SK-N-SH treated with all-trans-retinoic acid at 6 μM for 48 hours (cell line): ENCODE measurements at regions not wholly inside any gene's neighbourhood (a gene's known extent, or its start where the extent isn't known, plus 50 kb on each side); places are given as distances from the start of the nearest gene placed in this dataset.

Source experiments
- ATAC-seq: fragments of 200-7000 bp; cut with Tn5 transposase; 3 replicates; pipeline ENCODE4 v1.9.1; 2020; ENCODE audit warnings: mild to moderate bottlenecking, moderate library complexity
- ARNTL ChIP-seq: fragments of 450-650 bp; formaldehyde crosslinking; IDR thresholded peaks from 2 replicates; pipeline ENCODE4 v1.5.0; 2020; ENCODE audit warnings: low read depth, mild to moderate bottlenecking, moderate library complexity, borderline replicate concordance
- BACH2 ChIP-seq: fragments of 250-450 bp; sonication (Bioruptor Pico); IDR thresholded peaks from 2 replicates; pipeline ENCODE4 v1.9.0; 2021; ENCODE audit warnings: mild to moderate bottlenecking, borderline replicate concordance
- CSDC2 ChIP-seq: fragments of 250-450 bp; sonication (Bioruptor Pico); IDR thresholded peaks from 2 replicates; pipeline ENCODE4 v1.5.0; 2020; ENCODE audit warnings: mild to moderate bottlenecking, moderate library complexity
- ESRRG ChIP-seq: fragments of 250-450 bp; sonication (Bioruptor Pico); IDR thresholded peaks from 2 replicates; pipeline ENCODE4 v1.6.1; 2021; ENCODE audit warnings: mild to moderate bottlenecking
- GLIS3 ChIP-seq: fragments of 250-450 bp; sonication (Bioruptor Pico); IDR thresholded peaks from 2 replicates; pipeline ENCODE4 v1.5.0; 2020; ENCODE audit warnings: mild to moderate bottlenecking, moderate library complexity
- ISL1 ChIP-seq: fragments of 250-450 bp; sonication (Bioruptor Pico); IDR thresholded peaks from 2 replicates; pipeline ENCODE4 v2.1.2; 2022; ENCODE audit warnings: mild to moderate bottlenecking, moderate library complexity
- OSR1 ChIP-seq: fragments of 250-450 bp; sonication (Bioruptor Pico); IDR thresholded peaks from 2 replicates; pipeline ENCODE4 v1.8.0; 2022; ENCODE audit warnings: moderate library complexity, mild to moderate bottlenecking, inconsistent platforms
- PPARA ChIP-seq: fragments of 250-450 bp; sonication (Bioruptor Pico); IDR thresholded peaks from 2 replicates; pipeline ENCODE4 v1.5.0; 2020; ENCODE audit warnings: mild to moderate bottlenecking, borderline replicate concordance
- TCF4 ChIP-seq: fragments of 250-450 bp; sonication (Bioruptor Pico); IDR thresholded peaks from 2 replicates; pipeline ENCODE4 v1.8.0; 2021; ENCODE audit warnings: mild to moderate bottlenecking, moderate library complexity, borderline replicate concordance
- TOX ChIP-seq: fragments of 250-450 bp; sonication (Bioruptor Pico); IDR thresholded peaks from 2 replicates; pipeline ENCODE4 v1.8.0; 2021; ENCODE audit warnings: mild to moderate bottlenecking, moderate library complexity, borderline replicate concordance
- ZC3H10 ChIP-seq: fragments of 250-450 bp; sonication (Bioruptor Pico); IDR thresholded peaks from 2 replicates; pipeline ENCODE4 v1.5.1; 2021; ENCODE audit warnings: mild to moderate bottlenecking, moderate library complexity
- ZFP3 ChIP-seq: fragments of 250-450 bp; sonication (Bioruptor Pico); IDR thresholded peaks from 2 replicates; pipeline ENCODE4 v1.5.0; 2020; ENCODE audit warnings: mild to moderate bottlenecking, moderate library complexity
- ZFP30 ChIP-seq: fragments of 450-650 bp; formaldehyde crosslinking; IDR thresholded peaks from 2 replicates; pipeline ENCODE4 v1.5.0; 2022; ENCODE audit warnings: mild to moderate bottlenecking, moderate library complexity
- ZNF565 ChIP-seq: fragments of 450-650 bp; formaldehyde crosslinking; conservative IDR thresholded peaks from 2 replicates; pipeline ENCODE4 v1.5.0; 2020; ENCODE audit warnings: low read depth, mild to moderate bottlenecking, moderate library complexity
- ZNF70 ChIP-seq: fragments of 450-650 bp; formaldehyde crosslinking; IDR thresholded peaks from 2 replicates; pipeline ENCODE4 v1.5.0; 2020; ENCODE audit warnings: mild to moderate bottlenecking, moderate library complexity
- ZNF8 ChIP-seq: fragments of 450-650 bp; formaldehyde crosslinking; IDR thresholded peaks from 2 replicates; pipeline ENCODE4 v1.5.0; 2020; ENCODE audit warnings: mild to moderate bottlenecking, moderate library complexity
- TF ChIP-seq, protein P1 (sequence below): fragments of 250-450 bp; sonication (Bioruptor Pico); IDR thresholded peaks from 2 replicates; pipeline ENCODE4 v1.8.0; 2020; ENCODE audit warnings: mild to moderate bottlenecking, moderate library complexity, borderline replicate concordance
- TF ChIP-seq, protein P2 (sequence below): fragments of 250-450 bp; sonication (Bioruptor Pico); IDR thresholded peaks from 2 replicates; pipeline ENCODE4 v1.5.1; 2020; ENCODE audit warnings: low read depth, mild to moderate bottlenecking, moderate library complexity
- TF ChIP-seq, protein P3 (sequence below): fragments of 250-450 bp; sonication (Bioruptor Pico); IDR thresholded peaks from 2 replicates; pipeline ENCODE4 v1.5.1; 2021; ENCODE audit warnings: mild to moderate bottlenecking, moderate library complexity
- TF ChIP-seq, protein P4 (sequence below): fragments of 250-450 bp; sonication (Bioruptor Pico); IDR thresholded peaks from 2 replicates; pipeline ENCODE4 v1.5.0; 2020; ENCODE audit warnings: mild to moderate bottlenecking, moderate library complexity

DNA sequence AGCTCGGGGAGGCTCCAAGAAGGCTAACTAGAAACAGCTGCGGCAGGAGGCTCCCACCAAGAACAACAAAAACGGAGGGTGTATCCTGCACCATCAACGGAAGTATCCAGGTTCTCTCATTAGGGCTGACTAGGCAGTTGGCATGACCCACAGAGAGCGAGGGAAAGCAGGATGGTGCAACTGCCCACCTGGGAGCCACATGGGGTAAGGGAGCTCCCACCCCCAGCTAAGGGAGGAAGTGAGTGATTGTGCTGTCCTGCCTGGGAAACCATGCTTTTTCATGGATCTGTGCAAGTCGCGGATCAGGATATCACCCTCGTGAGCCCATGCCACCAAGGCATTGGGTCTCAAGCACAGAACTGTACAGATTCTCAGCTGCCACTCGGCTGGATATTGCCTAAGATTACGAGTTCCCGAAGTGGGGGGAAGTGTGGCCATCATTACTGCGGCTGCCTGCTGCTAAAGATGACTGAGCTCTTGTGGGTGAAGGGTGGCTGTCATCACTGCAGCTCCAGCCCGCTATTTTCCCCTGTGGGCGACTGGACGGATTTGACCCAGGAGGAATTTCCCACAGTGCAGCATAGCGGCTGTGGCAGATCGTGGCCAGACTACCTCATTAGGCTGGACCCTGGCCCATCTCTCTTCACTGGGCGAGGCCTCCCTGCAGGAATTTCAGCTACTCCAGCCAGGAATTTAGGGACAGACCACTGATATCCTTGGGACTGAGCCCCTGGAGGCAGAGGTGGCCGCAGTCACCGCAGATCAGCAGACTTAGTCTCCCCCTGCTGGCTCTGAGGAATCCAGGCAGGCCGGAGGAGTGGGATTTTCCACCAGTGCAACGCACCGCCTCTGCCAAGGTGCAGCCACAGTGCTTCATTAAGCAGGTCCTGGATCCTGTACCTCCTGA is 515.7 kb downstream of the FRK start:
- TF ChIP-seq TOX (no peak), ZNF565 (CRISPR knock-in tag) (no peak), ZC3H10 (CRISPR knock-in tag) (no peak), ARNTL (CRISPR knock-in tag) (no peak), ZFP3 (CRISPR knock-in tag) (no peak), OSR1 (no peak), PPARA (CRISPR knock-in tag) (no peak), ZFP30 (CRISPR knock-in tag) (no peak), TCF4 (CRISPR knock-in tag) (no peak), CSDC2 (no peak)
- TF ChIP-seq, protein P1, sequence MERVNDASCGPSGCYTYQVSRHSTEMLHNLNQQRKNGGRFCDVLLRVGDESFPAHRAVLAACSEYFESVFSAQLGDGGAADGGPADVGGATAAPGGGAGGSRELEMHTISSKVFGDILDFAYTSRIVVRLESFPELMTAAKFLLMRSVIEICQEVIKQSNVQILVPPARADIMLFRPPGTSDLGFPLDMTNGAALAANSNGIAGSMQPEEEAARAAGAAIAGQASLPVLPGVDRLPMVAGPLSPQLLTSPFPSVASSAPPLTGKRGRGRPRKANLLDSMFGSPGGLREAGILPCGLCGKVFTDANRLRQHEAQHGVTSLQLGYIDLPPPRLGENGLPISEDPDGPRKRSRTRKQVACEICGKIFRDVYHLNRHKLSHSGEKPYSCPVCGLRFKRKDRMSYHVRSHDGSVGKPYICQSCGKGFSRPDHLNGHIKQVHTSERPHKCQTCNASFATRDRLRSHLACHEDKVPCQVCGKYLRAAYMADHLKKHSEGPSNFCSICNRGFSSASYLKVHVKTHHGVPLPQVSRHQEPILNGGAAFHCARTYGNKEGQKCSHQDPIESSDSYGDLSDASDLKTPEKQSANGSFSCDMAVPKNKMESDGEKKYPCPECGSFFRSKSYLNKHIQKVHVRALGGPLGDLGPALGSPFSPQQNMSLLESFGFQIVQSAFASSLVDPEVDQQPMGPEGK (CRISPR knock-in tag) = no peak
- TF ChIP-seq, protein P2, sequence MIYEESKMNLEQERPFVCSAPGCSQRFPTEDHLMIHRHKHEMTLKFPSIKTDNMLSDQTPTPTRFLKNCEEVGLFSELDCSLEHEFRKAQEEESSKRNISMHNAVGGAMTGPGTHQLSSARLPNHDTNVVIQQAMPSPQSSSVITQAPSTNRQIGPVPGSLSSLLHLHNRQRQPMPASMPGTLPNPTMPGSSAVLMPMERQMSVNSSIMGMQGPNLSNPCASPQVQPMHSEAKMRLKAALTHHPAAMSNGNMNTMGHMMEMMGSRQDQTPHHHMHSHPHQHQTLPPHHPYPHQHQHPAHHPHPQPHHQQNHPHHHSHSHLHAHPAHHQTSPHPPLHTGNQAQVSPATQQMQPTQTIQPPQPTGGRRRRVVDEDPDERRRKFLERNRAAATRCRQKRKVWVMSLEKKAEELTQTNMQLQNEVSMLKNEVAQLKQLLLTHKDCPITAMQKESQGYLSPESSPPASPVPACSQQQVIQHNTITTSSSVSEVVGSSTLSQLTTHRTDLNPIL (CRISPR knock-in tag) = no peak
- TF ChIP-seq, protein P3, sequence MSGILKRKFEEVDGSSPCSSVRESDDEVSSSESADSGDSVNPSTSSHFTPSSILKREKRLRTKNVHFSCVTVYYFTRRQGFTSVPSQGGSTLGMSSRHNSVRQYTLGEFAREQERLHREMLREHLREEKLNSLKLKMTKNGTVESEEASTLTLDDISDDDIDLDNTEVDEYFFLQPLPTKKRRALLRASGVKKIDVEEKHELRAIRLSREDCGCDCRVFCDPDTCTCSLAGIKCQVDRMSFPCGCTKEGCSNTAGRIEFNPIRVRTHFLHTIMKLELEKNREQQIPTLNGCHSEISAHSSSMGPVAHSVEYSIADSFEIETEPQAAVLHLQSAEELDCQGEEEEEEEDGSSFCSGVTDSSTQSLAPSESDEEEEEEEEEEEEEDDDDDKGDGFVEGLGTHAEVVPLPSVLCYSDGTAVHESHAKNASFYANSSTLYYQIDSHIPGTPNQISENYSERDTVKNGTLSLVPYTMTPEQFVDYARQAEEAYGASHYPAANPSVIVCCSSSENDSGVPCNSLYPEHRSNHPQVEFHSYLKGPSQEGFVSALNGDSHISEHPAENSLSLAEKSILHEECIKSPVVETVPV (CRISPR knock-in tag) = no peak
- no peak for ATAC-seq

DNA sequence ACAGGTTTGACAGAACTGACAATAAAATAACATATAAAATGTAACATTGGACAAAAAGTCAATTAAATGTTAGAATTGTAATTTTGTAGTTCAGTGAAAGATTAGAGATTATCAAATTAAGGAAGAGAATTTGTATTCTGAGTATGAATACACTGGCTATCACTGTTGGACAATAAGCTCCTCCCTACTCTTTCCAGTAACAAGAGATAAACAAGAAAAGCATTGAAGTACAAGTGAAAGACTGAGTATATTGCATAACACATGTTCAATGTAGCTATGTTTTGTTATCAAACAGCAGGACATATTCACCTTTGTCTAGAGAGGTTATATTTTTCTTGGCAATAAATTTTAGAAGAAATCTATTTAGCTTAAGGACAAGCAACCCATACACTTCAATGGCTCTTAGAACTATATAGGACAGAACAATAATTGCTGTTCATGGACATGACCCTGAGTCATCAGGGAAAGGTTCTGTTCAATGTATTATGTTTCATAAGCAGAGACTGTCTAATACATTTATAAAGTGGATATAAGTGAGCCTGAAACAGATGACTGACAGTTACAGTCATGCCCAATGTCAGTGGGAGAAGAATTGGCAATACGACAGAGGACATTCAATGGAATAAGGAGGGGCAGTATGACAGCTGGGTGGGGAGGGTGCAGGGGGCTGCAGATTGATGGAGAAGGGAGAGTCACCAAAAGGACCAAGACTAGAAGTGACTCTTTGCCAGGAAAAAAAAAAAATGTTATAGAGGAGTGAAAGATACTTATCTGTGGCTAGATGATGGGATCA is 520.4 kb downstream of the FRK start:
- TF ChIP-seq ZC3H10 (CRISPR knock-in tag) (no peak), ZNF70 (CRISPR knock-in tag) (peak; percentile 74), ISL1 (CRISPR knock-in tag) (peak; percentile 53; the same call in 1 of the 2 replicates)
- ATAC-seq = no peak

DNA sequence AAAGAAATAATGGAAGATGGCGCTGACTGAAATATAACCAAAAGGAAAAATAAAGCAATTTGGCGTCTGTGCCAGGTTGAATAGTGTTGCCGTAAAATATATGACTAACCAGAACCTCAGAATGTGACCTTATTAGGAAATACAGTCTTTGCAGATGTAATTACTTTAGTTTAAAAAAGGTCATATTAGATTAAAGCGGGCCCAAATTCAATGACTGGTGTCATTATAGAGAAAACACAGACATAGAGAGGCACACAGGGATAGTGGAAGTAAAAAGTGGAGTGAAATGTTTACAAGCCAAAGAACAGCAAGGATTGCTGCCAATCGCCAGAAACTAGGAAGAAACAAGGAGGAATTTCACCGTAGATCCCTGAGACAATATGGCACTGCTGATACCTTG is 521.2 kb downstream of the FRK start:
- 0 out of 2 replicates have a peak, but pooled peaks have one; percentile 62 for TF ChIP-seq ESRRG (CRISPR knock-in tag)
- TF ChIP-seq, protein P2 (CRISPR knock-in tag) = peak; percentile 66; the same call in 1 of the 2 replicates
- TF ChIP-seq GLIS3 = 0 out of 2 replicates have a peak, but pooled peaks have one; percentile 62
- peak; percentile 90 for TF ChIP-seq ISL1 (CRISPR knock-in tag)
- TF ChIP-seq TCF4 (CRISPR knock-in tag) = peak; percentile 90
- TF ChIP-seq ZNF8 = no peak
- TF ChIP-seq, protein P4, sequence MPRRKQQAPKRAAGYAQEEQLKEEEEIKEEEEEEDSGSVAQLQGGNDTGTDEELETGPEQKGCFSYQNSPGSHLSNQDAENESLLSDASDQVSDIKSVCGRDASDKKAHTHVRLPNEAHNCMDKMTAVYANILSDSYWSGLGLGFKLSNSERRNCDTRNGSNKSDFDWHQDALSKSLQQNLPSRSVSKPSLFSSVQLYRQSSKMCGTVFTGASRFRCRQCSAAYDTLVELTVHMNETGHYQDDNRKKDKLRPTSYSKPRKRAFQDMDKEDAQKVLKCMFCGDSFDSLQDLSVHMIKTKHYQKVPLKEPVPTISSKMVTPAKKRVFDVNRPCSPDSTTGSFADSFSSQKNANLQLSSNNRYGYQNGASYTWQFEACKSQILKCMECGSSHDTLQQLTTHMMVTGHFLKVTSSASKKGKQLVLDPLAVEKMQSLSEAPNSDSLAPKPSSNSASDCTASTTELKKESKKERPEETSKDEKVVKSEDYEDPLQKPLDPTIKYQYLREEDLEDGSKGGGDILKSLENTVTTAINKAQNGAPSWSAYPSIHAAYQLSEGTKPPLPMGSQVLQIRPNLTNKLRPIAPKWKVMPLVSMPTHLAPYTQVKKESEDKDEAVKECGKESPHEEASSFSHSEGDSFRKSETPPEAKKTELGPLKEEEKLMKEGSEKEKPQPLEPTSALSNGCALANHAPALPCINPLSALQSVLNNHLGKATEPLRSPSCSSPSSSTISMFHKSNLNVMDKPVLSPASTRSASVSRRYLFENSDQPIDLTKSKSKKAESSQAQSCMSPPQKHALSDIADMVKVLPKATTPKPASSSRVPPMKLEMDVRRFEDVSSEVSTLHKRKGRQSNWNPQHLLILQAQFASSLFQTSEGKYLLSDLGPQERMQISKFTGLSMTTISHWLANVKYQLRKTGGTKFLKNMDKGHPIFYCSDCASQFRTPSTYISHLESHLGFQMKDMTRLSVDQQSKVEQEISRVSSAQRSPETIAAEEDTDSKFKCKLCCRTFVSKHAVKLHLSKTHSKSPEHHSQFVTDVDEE = peak; percentile 90
- TF ChIP-seq ZFP3 (CRISPR knock-in tag) = peak; percentile 36; the same call in 1 of the 2 replicates
- no peak for TF ChIP-seq BACH2 (CRISPR knock-in tag)
- TF ChIP-seq ZFP30 (CRISPR knock-in tag) = no peak
- TF ChIP-seq, protein P3 (CRISPR knock-in tag) = peak; percentile 81; the same call in 1 of the 2 replicates
- TF ChIP-seq ZNF70 (CRISPR knock-in tag) = peak; percentile 43; the same call in 1 of the 2 replicates
- TF ChIP-seq ZC3H10 (CRISPR knock-in tag) = no peak
- TF ChIP-seq, protein P1 (CRISPR knock-in tag) = peak; percentile 15; the same call in 1 of the 2 replicates
- no peak for ATAC-seq
